HG02623 (cell line): ENCODE measurements at regions not wholly inside any gene's neighbourhood (a gene's known extent, or its start where the extent isn't known, plus 50 kb on each side); places are given as distances from the start of the nearest gene placed in this dataset.

Experiments
- ATAC-seq: cut with Tn5 transposase; IDR thresholded peaks from one replicate; pipeline ENCODE4 v1.9.1; 2021; ENCODE audit warnings: moderate library complexity; ENCODE audit not compliant: unreplicated experiment

- no peak for ATAC-seq
These were observed 372.8 kb upstream of the DUSP10 start for GRCh38 chr1:222114536-222115156.

DNA sequence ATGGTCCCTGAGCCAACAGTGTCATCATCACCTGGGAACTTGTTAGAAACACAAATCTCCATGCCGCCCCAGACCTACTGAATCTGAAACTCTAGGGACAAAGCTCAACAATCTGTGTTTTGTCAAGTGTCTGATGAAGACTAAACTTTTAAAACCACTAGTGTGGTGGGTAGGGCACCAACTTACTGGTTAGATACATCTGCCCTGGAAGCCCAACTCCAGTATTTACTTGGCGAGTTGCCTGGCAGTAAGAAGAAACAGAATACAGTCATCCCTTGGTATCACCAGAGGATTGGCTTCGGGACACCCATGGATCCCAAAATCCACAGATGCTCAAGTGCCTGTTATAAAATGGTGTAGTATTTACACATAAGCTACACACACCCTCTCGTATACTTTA lies 367.9 kb upstream of the DUSP10 start:
- ATAC-seq, result no peak

DNA sequence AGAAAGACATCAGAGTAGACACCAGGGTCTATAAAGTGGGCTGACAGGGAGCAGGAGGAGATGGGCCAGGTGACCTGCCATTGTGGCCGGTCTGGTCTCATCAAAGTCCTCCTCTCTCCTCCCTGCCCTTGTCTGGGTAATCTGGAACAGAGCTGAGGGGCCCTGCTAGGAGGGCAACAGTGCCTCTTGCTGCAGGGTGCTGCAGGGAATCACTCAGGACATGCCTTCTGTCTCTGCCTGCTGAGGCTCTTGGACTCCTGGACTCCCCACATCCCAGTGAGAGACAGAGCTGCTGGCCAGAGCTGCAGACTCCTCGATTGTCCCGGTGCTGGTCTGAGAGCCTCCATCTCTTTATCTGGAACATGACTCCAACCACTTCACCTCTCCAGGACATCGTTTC lies 366.1 kb upstream of the DUSP10 start:
- no peak for ATAC-seq

GRCh38 chr1:222107267-222107666 lies 365.4 kb upstream of the DUSP10 start:
- ATAC-seq, result no peak

GRCh38 chr1:222106377-222106776 lies 364.5 kb upstream of the DUSP10 start:
- ATAC-seq, result no peak

DNA sequence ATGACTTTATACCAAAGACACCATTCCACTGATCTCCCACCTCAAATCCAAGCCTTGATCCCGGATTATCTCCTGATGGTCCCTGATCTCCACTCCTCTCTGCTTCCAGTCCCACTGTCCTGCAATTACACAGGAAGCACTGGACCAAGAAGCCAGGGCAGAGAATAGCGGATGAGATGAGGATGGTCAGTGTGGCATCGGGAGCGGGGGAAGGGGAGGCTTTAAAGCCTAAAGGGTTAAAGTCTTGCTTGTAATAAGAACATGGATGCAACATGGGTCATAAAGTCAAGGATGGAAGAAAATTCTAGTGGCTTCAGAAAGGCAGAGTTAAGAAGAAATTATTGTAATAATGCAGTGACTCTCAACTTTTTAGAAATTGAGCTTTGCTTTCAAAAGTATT lies 364.0 kb upstream of the DUSP10 start:
- no peak for ATAC-seq

GRCh38 chr1:222105393-222105737 lies 363.5 kb upstream of the DUSP10 start:
- ATAC-seq, result no peak

GRCh38 chr1:222104694-222105392 lies 363.0 kb upstream of the DUSP10 start:
- ATAC-seq, result no peak

DNA sequence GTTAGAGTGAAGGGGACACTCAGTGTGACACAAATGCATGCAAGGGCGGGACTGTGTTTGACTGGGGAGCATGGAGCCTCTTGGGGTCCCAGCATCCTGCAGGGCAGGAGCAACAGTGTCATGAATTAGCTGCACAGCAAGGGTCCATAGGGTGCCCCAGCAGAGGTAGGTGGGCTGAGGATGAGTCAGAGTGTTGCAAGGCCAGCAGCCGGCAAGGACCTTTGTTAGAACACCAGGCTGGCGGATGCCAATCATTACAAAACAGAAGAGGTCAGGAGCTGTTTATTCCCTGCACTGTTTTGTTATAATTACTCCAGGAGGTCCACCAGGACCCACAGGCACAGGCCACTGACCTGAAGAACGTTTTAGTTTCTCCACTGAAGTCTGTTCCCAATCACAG lies 362.2 kb upstream of the DUSP10 start:
- ATAC-seq, result no peak

GRCh38 chr1:222099746-222100145 lies 357.9 kb upstream of the DUSP10 start:
- no peak for ATAC-seq

DNA sequence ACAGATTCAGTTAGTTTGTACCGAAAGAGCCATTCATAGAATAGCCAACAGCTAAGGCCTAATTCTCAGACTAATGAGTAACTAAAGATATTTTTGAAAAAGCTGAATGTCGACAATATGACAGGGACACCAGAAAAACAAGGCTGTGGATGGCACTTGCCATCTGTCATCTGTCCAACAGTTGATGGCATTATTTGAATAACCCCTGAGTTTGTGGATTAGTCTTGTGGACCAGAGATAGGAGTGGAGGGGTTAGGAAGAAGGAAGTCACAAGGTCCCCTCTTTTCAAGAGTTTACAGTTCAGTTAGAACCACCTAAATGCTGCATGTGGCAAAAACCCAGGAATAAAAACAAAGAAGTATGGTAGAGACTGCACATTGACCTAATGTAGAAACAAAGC lies 356.5 kb upstream of the DUSP10 start:
- ATAC-seq, result no peak

- no peak for ATAC-seq
These were observed 355.7 kb upstream of the DUSP10 start for GRCh38 chr1:222097588-222097987.

DNA sequence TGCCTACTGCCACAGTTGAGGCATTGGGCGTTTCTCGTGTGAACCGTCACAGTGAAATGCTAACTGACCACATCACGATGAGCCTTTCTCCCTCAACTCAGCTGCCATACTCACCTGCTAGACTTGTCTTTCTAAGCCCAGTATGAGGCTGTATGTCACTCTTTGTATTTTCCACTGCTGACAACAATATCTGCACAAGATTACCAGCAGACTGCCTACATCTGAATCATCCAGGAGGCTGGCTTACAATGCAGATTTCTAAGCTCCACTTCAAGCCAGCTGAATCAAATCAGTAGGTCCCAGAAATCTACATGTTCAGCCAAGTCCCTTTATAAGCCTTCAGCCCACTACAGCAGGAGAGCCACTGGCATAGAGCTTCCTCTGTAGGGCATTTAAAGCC lies 355.0 kb upstream of the DUSP10 start:
- no peak for ATAC-seq

GRCh38 chr1:222096476-222096772 lies 354.5 kb upstream of the DUSP10 start:
- ATAC-seq, result no peak

DNA sequence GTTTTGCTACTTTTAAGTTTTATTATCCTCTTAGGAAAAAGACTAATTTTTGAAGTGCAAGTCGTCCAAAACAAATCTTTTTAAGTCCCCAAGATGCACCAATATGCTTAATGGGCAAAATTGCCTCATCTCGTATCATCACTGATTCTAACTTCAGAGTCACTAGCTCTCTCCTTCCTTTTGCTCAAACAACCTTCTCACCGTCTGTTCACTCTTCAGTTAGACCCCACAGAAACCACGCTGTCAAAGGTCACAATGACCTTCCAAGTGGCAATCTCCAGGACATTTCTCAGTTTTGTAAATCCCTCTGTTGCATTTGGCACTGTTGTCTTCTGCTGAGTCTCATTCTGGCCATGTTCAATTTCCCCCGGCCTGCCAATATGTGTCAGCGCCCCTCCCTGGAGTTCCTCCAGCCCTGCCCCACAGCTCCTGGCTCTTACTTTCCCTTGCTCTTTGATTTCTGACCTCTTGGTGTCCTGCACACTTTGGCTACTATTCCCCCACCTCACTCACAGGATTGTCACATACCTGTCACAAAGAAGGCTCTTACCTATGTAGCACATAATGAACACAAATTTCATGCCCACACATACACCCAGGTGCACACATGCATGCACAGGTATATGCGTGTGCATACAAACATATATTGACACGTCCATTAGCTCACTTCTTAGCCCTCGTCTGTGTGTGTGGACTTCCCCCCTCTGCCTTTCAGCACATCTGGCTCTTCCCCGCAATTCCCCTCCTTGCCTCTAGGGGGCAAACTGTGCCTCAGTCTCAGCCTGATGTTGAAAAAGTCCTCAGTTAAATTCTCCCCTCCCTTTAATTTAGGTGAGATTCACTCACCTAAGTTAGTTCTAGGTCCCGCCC lies 354.0 kb upstream of the DUSP10 start:
- ATAC-seq, result peak; percentile 74

DNA sequence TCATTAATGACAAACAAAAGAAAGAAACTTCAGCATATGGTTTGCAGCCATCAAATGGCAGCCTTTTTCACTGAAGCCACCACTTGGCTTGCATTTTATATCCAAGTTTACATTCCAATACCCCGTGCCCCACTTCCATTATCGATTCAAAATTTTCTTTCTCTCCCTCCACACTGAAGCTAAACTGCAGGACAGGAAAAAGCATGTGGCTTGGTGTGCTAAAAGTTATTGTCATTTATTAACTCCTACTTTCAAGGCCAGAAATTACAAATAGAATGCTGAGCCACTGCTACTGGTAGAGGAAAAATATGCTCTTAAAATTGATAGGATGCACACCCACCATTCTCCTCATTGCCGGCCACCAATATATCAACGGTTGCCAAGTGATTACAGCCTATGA lies 351.6 kb upstream of the DUSP10 start:
- ATAC-seq, result no peak

- no peak for ATAC-seq
These were observed 348.2 kb upstream of the DUSP10 start for GRCh38 chr1:222090103-222090502.

DNA sequence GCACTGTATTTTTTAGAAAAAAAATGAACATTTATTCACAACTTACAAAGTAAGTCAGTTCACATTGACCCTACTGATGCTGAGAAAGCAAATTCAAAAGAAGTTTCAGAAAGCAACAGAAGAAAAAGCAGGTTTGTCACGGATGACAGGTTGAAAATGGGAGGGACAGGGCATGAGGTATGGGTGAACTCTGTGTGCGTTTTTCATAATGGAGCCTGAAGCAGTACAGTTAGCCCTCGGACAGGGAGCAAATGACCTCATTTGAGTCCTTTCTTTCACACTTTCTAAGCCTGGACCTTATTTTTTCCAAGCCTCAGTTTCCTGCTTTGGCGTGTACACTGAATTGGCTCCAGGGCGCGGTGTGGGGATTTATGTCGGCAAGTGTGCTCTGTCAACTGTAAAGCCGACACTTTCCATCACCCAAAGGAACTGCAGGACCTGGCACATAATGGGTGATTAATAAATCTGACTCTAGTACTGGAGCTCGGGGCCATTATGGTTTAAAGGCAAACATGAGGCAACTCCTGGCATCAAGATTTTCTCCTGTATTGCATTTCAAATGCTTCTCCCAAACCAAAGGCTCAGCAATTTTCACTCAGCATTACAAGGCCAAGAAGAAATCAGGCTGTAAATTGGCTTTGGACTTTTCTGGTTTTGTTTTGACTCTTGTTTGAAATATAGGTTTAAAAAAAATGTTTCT lies 345.5 kb upstream of the DUSP10 start:
- ATAC-seq, result no peak

GRCh38 chr1:222084996-222085395 lies 343.1 kb upstream of the DUSP10 start:
- no peak for ATAC-seq

- no peak for ATAC-seq
These were observed 342.2 kb upstream of the DUSP10 start for GRCh38 chr1:222084048-222084447.

DNA sequence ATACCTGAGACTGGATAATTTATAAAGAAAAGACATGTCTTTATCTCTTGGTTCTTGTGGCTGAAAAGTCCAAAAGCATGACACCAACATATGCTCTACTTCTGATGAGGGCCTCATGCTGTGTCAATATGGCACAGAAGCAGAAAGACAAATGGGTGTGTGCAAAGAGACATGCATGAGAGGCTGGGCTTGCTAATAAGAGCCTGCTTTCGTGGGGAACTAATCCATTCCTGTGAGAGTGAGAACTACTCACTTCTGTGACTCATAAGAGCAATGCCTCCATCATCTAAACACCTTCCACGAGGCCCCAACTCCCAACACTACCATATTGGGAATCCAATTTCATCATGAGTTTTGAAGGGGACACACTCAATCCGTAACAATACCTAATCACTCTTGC lies 340.0 kb upstream of the DUSP10 start:
- ATAC-seq, result no peak

DNA sequence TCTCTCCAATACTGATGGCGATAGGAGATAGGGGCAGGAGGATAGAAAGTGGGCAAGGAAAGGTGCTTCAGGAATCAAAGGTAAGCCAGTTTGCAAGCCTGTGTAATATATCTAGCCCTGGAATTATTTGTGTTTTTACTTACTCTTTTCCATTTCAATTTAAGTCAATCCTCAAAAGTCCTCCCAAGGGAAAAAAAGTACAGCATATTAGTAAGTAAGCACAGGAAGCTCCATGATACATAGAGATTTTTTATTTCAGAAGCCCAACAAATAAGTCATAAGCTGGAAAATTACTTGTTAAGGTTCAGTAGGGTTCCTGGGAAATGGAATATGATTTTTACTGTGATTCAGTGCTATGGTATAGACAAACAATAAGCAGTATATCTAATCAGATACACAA lies 337.7 kb upstream of the DUSP10 start:
- ATAC-seq, result no peak
